Caco-2 (cell line): ENCODE measurements at regions not wholly inside any gene's neighbourhood (a gene's known extent, or its start where the extent isn't known, plus 50 kb on each side); places are given as distances from the start of the nearest gene placed in this dataset.

Source experiments
- BruUV-seq: library from RNA; stranded (reverse); fragments of 400-500 nt; replicated peaks from 2 replicates; lab custom pipeline; 2021; lab: Mats Ljungman, UMichigan
- CTCF ChIA-PET: fragments of 300-600 bp; sonication (Branson Sonifier 250); formaldehyde crosslinking; loops from one replicate; lab custom pipeline; 2022; ENCODE audit warnings: antibody characterized with exemption; lab: Charles Lee
- POLR2A ChIA-PET: fragments of 300-600 bp; sonication (Branson Sonifier 250); formaldehyde crosslinking; loops from one replicate; lab custom pipeline; 2022; ENCODE audit warnings: antibody characterized with exemption; lab: Charles Lee
- DNase-seq, 2 experiments: peaks; one replicate each; pipeline versions ENCODE4 v3.0.0 to v3.0.0-alpha.2; 2020 to 2022
- H3K27me3 ChIP-seq: replicated peaks from 2 replicates; pipeline ENCODE4 v1.6.0; 2011; ENCODE audit warnings: low read length; ENCODE audit not compliant: control insufficient read depth, insufficient read depth
- H3K36me3 ChIP-seq: 2 replicates; pipeline ENCODE4 v1.5.1; 2011; ENCODE audit warnings: low read length; ENCODE audit not compliant: control insufficient read depth, insufficient read depth
- H3K4me1 ChIP-seq: fragments of 250-450 bp; sonication (Bioruptor Pico); 2 replicates; pipeline ENCODE4 v1.5.1; 2020; ENCODE audit warnings: mild to moderate bottlenecking
- H3K4me3 ChIP-seq: 2 replicates; pipeline ENCODE4 v1.5.1; 2011; ENCODE audit warnings: low read depth, mild to moderate bottlenecking, control low read depth, low read length
- H3K9me3 ChIP-seq: fragments of 250-450 bp; sonication (Bioruptor Pico); 2 replicates; pipeline ENCODE4 v1.5.1; 2020; ENCODE audit warnings: mild to moderate bottlenecking, moderate library complexity
- H3K27ac Mint-ChIP-seq: one replicate; pipeline ENCODE4 v1.8.0; 2022; ENCODE audit warnings: mixed read lengths; ENCODE audit not compliant: unreplicated experiment
- H3K27me3 Mint-ChIP-seq: one replicate; pipeline ENCODE4 v1.8.0; 2022; ENCODE audit warnings: mixed read lengths; ENCODE audit not compliant: insufficient read depth, unreplicated experiment
- H3K36me3 Mint-ChIP-seq: one replicate; pipeline ENCODE4 v1.8.0; 2022; ENCODE audit warnings: mild to moderate bottlenecking, mixed read lengths; ENCODE audit not compliant: insufficient read depth, unreplicated experiment
- H3K4me1 Mint-ChIP-seq: one replicate; pipeline ENCODE4 v1.8.0; 2022; ENCODE audit warnings: low read depth, mixed read lengths; ENCODE audit not compliant: unreplicated experiment
- H3K4me3 Mint-ChIP-seq: one replicate; pipeline ENCODE4 v1.8.0; 2022; ENCODE audit warnings: mild to moderate bottlenecking, moderate library complexity, mixed read lengths; ENCODE audit not compliant: unreplicated experiment
- H3K9me3 Mint-ChIP-seq: one replicate; pipeline ENCODE4 v1.8.0; 2022; ENCODE audit warnings: mixed read lengths; ENCODE audit not compliant: unreplicated experiment
- intact Hi-C: fragments of 100-400 bp; cut with micrococcal nuclease; formaldehyde crosslinking; loops from one replicate; pipeline ENCODE4 v1.10.0; 2022; ENCODE audit not compliant: unreplicated experiment
- TF ChIP-seq, protein P1 (sequence below), 2 experiments: fragments of 200-600 bp in 1 of 2; IDR thresholded peaks; 1 replicate in 1 of 2; 2 replicates in 1 of 2; pipeline versions ENCODE4 v1.5.1 to v1.8.0; 2011 to 2022; ENCODE audit warnings: antibody characterized with exemption in 1 of 2, control low read depth in 1 of 2, inconsistent platforms in 1 of 2, low read depth in 1 of 2, low read length in 1 of 2, mild to moderate bottlenecking in 1 of 2, moderate library complexity in 1 of 2; ENCODE audit not compliant: insufficient read depth in 1 of 2, severe bottlenecking in 1 of 2, unreplicated experiment in 1 of 2

DNA sequence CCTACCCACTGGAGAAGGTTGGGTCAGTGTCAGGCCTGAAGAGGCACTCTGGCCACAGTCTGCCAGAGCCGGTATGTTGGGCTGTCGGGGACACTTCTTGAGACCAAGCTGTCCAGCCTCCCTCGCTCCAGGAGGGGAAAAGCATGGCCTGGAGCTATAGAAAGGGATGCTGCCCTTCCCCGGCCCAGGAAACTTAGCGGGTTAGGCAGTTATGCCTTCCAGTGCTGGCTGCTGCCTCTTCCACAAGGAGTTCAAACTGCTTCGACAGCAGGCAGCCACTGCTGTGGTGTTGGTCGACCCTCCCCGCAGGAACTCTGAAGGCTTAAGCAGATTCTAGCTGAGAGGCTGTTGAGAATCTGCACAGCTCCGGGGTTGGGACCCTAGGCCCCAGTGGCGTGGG lies 819.4 kb downstream of the DIPK2A start:
- TF ChIP-seq, protein P1, sequence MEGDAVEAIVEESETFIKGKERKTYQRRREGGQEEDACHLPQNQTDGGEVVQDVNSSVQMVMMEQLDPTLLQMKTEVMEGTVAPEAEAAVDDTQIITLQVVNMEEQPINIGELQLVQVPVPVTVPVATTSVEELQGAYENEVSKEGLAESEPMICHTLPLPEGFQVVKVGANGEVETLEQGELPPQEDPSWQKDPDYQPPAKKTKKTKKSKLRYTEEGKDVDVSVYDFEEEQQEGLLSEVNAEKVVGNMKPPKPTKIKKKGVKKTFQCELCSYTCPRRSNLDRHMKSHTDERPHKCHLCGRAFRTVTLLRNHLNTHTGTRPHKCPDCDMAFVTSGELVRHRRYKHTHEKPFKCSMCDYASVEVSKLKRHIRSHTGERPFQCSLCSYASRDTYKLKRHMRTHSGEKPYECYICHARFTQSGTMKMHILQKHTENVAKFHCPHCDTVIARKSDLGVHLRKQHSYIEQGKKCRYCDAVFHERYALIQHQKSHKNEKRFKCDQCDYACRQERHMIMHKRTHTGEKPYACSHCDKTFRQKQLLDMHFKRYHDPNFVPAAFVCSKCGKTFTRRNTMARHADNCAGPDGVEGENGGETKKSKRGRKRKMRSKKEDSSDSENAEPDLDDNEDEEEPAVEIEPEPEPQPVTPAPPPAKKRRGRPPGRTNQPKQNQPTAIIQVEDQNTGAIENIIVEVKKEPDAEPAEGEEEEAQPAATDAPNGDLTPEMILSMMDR (IDR thresholded peaks at IDR 0.05; ENCODE audit: insufficient read depth in 1 of 2, low read depth in 1 of 2, low read length in 1 of 2, severe bottlenecking in 1 of 2, unreplicated experiment in 1 of 2): no peak
- no peak overlapping the region for H3K27ac Mint-ChIP-seq
- no peak for DNase-seq
- CTCF ChIA-PET: no interaction called here
- Histone ChIP-seq H3K9me3 (no peaks in the 10 kb centered on the region), H3K27me3 (no peaks in the 10 kb centered on the region), H3K4me3 (no peak overlapping the region), H3K4me1 (no peaks in the 10 kb centered on the region), H3K36me3 (no peaks in the 10 kb centered on the region)
- H3K4me1 Mint-ChIP-seq: no peaks in the 10 kb centered on the region
- no peak overlapping the region for H3K4me3 Mint-ChIP-seq
- intact Hi-C loops: no loop called here
- no TSS peak for BruUV-seq
- H3K9me3 Mint-ChIP-seq: no peaks in the 10 kb centered on the region
- POLR2A ChIA-PET: no interaction called here
- H3K36me3 Mint-ChIP-seq: no peaks in the 10 kb centered on the region
- H3K27me3 Mint-ChIP-seq: peaks cover 3% of the 10 kb centered on the region

DNA sequence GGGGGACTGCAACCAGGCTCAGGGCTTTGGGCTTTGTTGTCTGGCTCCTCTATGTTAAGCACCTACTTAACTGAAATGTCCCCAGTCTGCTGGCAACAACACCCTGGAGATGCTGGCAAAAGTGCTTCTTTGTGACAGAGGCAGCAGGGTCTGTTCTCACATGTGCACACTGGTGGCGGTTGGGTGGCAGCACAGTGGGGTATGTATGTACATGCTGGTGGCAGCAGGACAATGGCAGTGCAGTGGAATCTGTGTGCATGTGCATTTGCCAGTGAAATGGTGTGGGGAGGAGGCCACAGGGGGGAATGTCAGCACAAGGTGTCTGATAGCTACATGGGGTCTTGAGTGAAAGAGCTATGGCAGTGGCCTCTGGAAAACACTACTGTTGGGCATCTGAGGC lies 830.3 kb downstream of the DIPK2A start:
- Histone ChIP-seq H3K9me3 (no peaks in the 10 kb centered on the region), H3K4me1 (no peaks in the 10 kb centered on the region), H3K4me3 (no peak overlapping the region), H3K36me3 (no peaks in the 10 kb centered on the region), H3K27me3 (no peaks in the 10 kb centered on the region)
- ChIA-PET POLR2A (no interaction called here), CTCF (no interaction called here)
- Mint-ChIP-seq H3K4me1 (no peaks in the 10 kb centered on the region), H3K27ac (no peak overlapping the region), H3K27me3 (peaks cover 11% of the 10 kb centered on the region), H3K4me3 (no peak overlapping the region), H3K9me3 (no peaks in the 10 kb centered on the region), H3K36me3 (no peaks in the 10 kb centered on the region)
- BruUV-seq: no TSS peak
- no peak for DNase-seq
- intact Hi-C loops: no loop called here
- TF ChIP-seq, protein P1 (IDR thresholded peaks at IDR 0.05; ENCODE audit: insufficient read depth in 1 of 2, low read depth in 1 of 2, low read length in 1 of 2, severe bottlenecking in 1 of 2, unreplicated experiment in 1 of 2): no peak

GRCh38 chr3:144809380-144809779 lies 837.8 kb downstream of the DIPK2A start:
- Histone ChIP-seq H3K4me3 (no peak overlapping the region), H3K27me3 (no peaks in the 10 kb centered on the region), H3K9me3 (no peaks in the 10 kb centered on the region; the same call in 1 of the 2 replicates), H3K4me1 (no peaks in the 10 kb centered on the region), H3K36me3 (no peaks in the 10 kb centered on the region)
- BruUV-seq: no TSS peak
- ChIA-PET CTCF (no interaction called here), POLR2A (no interaction called here)
- TF ChIP-seq, protein P1 (IDR thresholded peaks at IDR 0.05; ENCODE audit: insufficient read depth in 1 of 2, low read depth in 1 of 2, low read length in 1 of 2, severe bottlenecking in 1 of 2, unreplicated experiment in 1 of 2): no peak
- intact Hi-C loops: no loop called here
- Mint-ChIP-seq H3K27me3 (peaks cover 18% of the 10 kb centered on the region), H3K4me1 (no peaks in the 10 kb centered on the region), H3K9me3 (no peaks in the 10 kb centered on the region), H3K27ac (no peak overlapping the region), H3K4me3 (no peak overlapping the region), H3K36me3 (no peaks in the 10 kb centered on the region)
- DNase-seq: no peak
